ENCODE measurements at regions not wholly inside any gene's neighbourhood (a gene's known extent, or its start where the extent isn't known, plus 50 kb on each side); places are given as distances from the start of the nearest gene placed in this dataset.

DNA sequence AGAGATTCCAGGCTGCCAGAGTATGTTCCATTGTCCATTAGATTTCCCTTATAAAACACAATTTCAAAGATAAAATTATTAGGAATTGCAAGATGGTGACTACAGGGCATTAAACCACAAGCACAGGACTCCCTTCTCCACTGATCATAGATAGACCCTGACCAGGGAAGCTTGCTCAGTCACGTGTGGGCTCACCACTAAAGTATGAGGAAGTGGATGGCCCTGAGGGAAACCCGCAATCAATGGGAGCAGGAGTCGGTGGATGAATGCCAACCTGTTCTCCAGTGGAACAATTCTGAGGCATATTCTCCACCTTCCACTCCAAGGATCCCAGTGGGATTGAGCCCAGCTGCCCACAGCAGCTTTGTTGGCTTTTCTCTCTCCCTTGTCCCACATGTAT is 515.7 kb downstream of the BCOR start:
- H3K4me3 ChIP-seq (IDR thresholded peaks at IDR 0.05; ENCODE audit: insufficient read depth, low read depth, low read length) = no peak overlapping the region
- no peak overlapping the region for H3K27ac ChIP-seq
- no peak overlapping the region for H3K4me2 ChIP-seq
- peaks cover 16% of the 10 kb centered on the region for H3K4me1 ChIP-seq (ENCODE audit: low read depth, poor library complexity, severe bottlenecking)
- H3K9ac ChIP-seq = no peak overlapping the region
- H4K20me1 ChIP-seq (ENCODE audit: insufficient read depth) = no peaks in the 10 kb centered on the region
- H2AFZ ChIP-seq (ENCODE audit: low read depth) = no peak overlapping the region
- H3K79me2 ChIP-seq (ENCODE audit: insufficient read depth, low read depth) = no peaks in the 10 kb centered on the region
- TF ChIP-seq, protein P1, sequence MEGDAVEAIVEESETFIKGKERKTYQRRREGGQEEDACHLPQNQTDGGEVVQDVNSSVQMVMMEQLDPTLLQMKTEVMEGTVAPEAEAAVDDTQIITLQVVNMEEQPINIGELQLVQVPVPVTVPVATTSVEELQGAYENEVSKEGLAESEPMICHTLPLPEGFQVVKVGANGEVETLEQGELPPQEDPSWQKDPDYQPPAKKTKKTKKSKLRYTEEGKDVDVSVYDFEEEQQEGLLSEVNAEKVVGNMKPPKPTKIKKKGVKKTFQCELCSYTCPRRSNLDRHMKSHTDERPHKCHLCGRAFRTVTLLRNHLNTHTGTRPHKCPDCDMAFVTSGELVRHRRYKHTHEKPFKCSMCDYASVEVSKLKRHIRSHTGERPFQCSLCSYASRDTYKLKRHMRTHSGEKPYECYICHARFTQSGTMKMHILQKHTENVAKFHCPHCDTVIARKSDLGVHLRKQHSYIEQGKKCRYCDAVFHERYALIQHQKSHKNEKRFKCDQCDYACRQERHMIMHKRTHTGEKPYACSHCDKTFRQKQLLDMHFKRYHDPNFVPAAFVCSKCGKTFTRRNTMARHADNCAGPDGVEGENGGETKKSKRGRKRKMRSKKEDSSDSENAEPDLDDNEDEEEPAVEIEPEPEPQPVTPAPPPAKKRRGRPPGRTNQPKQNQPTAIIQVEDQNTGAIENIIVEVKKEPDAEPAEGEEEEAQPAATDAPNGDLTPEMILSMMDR (conservative IDR thresholded peaks at IDR 0.05; ENCODE audit: low read depth, low read length) = no peak
- no peaks in the 10 kb centered on the region for H3K36me3 ChIP-seq (ENCODE audit: insufficient read depth)
- H3K27me3 ChIP-seq (ENCODE audit: insufficient read depth, low read depth) = no peaks in the 10 kb centered on the region

DNA sequence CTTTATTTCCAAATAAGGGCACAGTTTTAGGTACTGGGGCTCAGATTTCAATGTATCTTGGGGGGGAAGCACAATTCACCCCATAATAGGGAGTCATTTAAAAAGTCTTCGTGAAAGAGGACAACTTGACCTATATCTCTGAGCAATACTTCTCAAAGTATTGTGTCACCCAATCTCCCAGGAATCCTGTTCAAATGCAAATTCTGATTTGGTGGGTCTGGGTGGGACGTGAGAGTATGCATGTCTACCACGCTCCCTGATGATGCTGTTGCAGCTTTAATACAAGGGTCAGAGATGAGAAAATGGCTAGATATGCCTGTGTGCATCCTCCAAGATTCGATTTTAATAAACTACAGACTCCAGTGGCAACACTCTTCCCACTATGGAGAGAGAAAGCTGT is 514.8 kb downstream of the BCOR start:
- H3K4me1 ChIP-seq (ENCODE audit: low read depth, poor library complexity, severe bottlenecking) = peaks cover 9% of the 10 kb centered on the region
- TF ChIP-seq, protein P1 (conservative IDR thresholded peaks at IDR 0.05; ENCODE audit: low read depth, low read length) = no peak
- no peaks in the 10 kb centered on the region for H3K27me3 ChIP-seq (ENCODE audit: insufficient read depth, low read depth)
- H3K79me2 ChIP-seq (ENCODE audit: insufficient read depth, low read depth) = no peaks in the 10 kb centered on the region
- no peak overlapping the region for H3K27ac ChIP-seq
- no peak overlapping the region for H2AFZ ChIP-seq (ENCODE audit: low read depth)
- no peak overlapping the region for H3K4me2 ChIP-seq
- no peaks in the 10 kb centered on the region for H3K36me3 ChIP-seq (ENCODE audit: insufficient read depth)
- no peaks in the 10 kb centered on the region for H4K20me1 ChIP-seq (ENCODE audit: insufficient read depth)
- H3K4me3 ChIP-seq (IDR thresholded peaks at IDR 0.05; ENCODE audit: insufficient read depth, low read depth, low read length) = no peak overlapping the region
- H3K9ac ChIP-seq = no peak overlapping the region

DNA sequence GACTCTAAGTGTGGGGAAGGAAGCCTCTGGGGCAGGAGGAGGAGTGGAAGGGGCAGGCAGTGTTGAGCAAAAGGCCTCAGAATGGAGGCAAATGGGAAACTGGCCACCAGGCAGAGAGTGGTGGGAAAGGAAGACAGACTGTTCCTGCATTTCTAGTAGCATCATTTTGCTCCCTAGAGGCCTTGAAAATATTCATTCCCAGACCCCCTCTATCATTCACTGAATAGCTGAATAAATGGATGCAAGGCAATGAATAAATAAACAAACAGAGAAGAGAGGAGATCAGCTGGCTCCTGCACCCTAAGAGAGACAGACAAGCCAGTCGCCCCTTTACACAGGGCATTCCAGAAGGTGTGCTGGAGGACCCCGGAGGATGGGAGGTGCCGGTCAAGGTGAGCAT is 511.9 kb downstream of the BCOR start:
- Histone ChIP-seq H3K36me3 (ENCODE audit: insufficient read depth) (no peaks in the 10 kb centered on the region), H3K79me2 (ENCODE audit: insufficient read depth, low read depth) (no peaks in the 10 kb centered on the region), H3K27ac (no peak overlapping the region), H3K27me3 (ENCODE audit: insufficient read depth, low read depth) (no peaks in the 10 kb centered on the region), H3K4me2 (no peak overlapping the region), H3K4me3 (IDR thresholded peaks at IDR 0.05; ENCODE audit: insufficient read depth, low read depth, low read length) (no peak overlapping the region), H4K20me1 (ENCODE audit: insufficient read depth) (no peaks in the 10 kb centered on the region), H3K4me1 (ENCODE audit: low read depth, poor library complexity, severe bottlenecking) (no peaks in the 10 kb centered on the region), H3K9ac (no peak overlapping the region), H2AFZ (ENCODE audit: low read depth) (no peak overlapping the region)
- TF ChIP-seq, protein P1 (conservative IDR thresholded peaks at IDR 0.05; ENCODE audit: low read depth, low read length) = no peak

DNA sequence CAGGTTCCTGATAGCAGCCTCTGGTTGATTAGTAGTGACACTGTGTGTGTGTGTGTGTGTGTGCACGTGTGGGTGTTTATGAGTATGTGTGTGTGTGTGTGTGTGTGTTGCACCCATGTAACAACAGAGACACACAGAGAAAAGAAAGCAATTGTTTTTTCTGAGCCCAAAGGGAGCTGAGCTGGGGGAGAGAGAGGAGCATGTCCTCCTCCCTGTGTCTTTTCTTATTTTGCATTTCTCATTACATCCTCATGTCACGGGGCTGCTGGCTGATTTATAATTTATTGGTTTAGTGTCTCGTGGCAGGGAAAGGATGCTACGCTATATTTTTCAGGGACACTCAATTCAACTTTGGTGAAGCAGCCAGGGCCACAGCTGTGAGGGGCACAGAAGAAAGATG is 511.4 kb downstream of the BCOR start:
- Histone ChIP-seq H2AFZ (ENCODE audit: low read depth) (no peak overlapping the region), H3K9ac (no peak overlapping the region), H3K4me3 (IDR thresholded peaks at IDR 0.05; ENCODE audit: insufficient read depth, low read depth, low read length) (no peak overlapping the region), H3K79me2 (ENCODE audit: insufficient read depth, low read depth) (no peaks in the 10 kb centered on the region), H3K4me1 (ENCODE audit: low read depth, poor library complexity, severe bottlenecking) (no peaks in the 10 kb centered on the region), H3K27me3 (ENCODE audit: insufficient read depth, low read depth) (no peaks in the 10 kb centered on the region), H3K27ac (no peak overlapping the region), H4K20me1 (ENCODE audit: insufficient read depth) (no peaks in the 10 kb centered on the region), H3K36me3 (ENCODE audit: insufficient read depth) (no peaks in the 10 kb centered on the region), H3K4me2 (no peak overlapping the region)
- TF ChIP-seq, protein P1 (conservative IDR thresholded peaks at IDR 0.05; ENCODE audit: low read depth, low read length) = no peak

DNA sequence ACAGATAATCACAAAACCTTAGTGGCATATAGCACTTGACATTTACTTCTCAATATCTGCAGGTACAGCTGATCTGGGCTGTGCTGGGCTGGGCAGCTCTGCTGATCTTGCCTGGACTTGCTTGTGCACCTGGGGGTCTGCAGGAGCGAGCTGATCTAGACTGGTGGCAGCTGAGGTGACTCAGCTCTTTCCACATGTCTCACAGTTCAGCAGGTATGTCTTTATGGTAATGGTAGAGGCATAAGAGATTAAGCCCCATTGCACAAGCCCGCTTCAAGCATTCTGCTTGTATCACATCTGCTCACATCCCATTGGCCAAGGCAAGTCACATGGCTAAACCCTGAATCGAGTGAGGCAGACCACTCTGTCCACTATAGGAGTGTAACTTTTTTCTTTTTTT is 506.7 kb downstream of the BCOR start:
- H3K27me3 ChIP-seq (ENCODE audit: insufficient read depth, low read depth) = no peaks in the 10 kb centered on the region
- TF ChIP-seq, protein P1 (conservative IDR thresholded peaks at IDR 0.05; ENCODE audit: low read depth, low read length) = no peak
- no peak overlapping the region for H3K9ac ChIP-seq
- no peaks in the 10 kb centered on the region for H3K4me1 ChIP-seq (ENCODE audit: low read depth, poor library complexity, severe bottlenecking)
- no peak overlapping the region for H3K4me3 ChIP-seq (IDR thresholded peaks at IDR 0.05; ENCODE audit: insufficient read depth, low read depth, low read length)
- H4K20me1 ChIP-seq (ENCODE audit: insufficient read depth) = no peaks in the 10 kb centered on the region
- no peaks in the 10 kb centered on the region for H3K79me2 ChIP-seq (ENCODE audit: insufficient read depth, low read depth)
- H3K36me3 ChIP-seq (ENCODE audit: insufficient read depth) = no peaks in the 10 kb centered on the region
- H2AFZ ChIP-seq (ENCODE audit: low read depth) = no peak overlapping the region
- no peak overlapping the region for H3K27ac ChIP-seq
- H3K4me2 ChIP-seq = no peak overlapping the region
